IMR-90 (cell line): ENCODE measurements at regions not wholly inside any gene's neighbourhood (a gene's known extent, or its start where the extent isn't known, plus 50 kb on each side); places are given as distances from the start of the nearest gene placed in this dataset.

Experiments
- ATAC-seq: fragments of 200-7000 bp; cut with Tn5 transposase; 2 replicates; pipeline ENCODE4 v1.9.1; 2020; ENCODE audit warnings: low read depth, mild to moderate bottlenecking, moderate library complexity
- BruUV-seq: library from RNA; stranded (reverse); fragments of 400-500 nt; replicated peaks from 2 replicates; lab custom pipeline; 2021; lab: Mats Ljungman, UMichigan
- CTCF ChIA-PET: fragments of 300-600 bp; formaldehyde crosslinking; extraction: SDS; loops from one replicate; lab custom pipeline; 2021; ENCODE audit warnings: antibody characterized with exemption; lab: Yijun Ruan, JAX
- POLR2A ChIA-PET: fragments of 300-600 bp; sonication (Branson Sonifier 250); formaldehyde crosslinking; loops from one replicate; lab custom pipeline; 2022; ENCODE audit warnings: antibody characterized with exemption; ENCODE audit not compliant: unreplicated experiment; lab: Charles Lee
- DNase-seq: peaks from one replicate; pipeline ENCODE4 v3.0.0; 2013
- H2AFZ ChIP-seq: replicated peaks from 2 replicates; pipeline ENCODE3; 2013; ENCODE audit warnings: low read length, mild to moderate bottlenecking; ENCODE audit not compliant: poor library complexity
- H2AK5ac ChIP-seq: 2 replicates; pipeline ENCODE4 v1.6.1; 2013; ENCODE audit warnings: low read depth, low read length, inconsistent platforms
- H2AK9ac ChIP-seq: replicated peaks from 2 replicates; pipeline ENCODE3; 2013; ENCODE audit warnings: mild to moderate bottlenecking, low read depth, low read length, moderate library complexity; ENCODE audit not compliant: poor library complexity
- H2BK120ac ChIP-seq: 2 replicates; pipeline ENCODE4 v1.6.1; 2013; ENCODE audit warnings: low read depth, low read length, inconsistent platforms
- H2BK15ac ChIP-seq: 3 replicates; pipeline ENCODE4 v1.6.1; 2013; ENCODE audit warnings: low read depth, low read length, inconsistent platforms
- H2BK20ac ChIP-seq: 2 replicates; pipeline ENCODE4 v1.6.1; 2013; ENCODE audit warnings: low read depth, mild to moderate bottlenecking, inconsistent platforms, low read length, moderate library complexity
- H2BK5ac ChIP-seq: 2 replicates; pipeline ENCODE4 v1.6.1; 2013; ENCODE audit warnings: mild to moderate bottlenecking, low read depth, low read length, inconsistent platforms; ENCODE audit not compliant: poor library complexity, severe bottlenecking
- H3K14ac ChIP-seq: replicated peaks from 2 replicates; pipeline ENCODE4 v1.6.1; 2013; ENCODE audit warnings: low read depth, low read length, inconsistent platforms
- H3K18ac ChIP-seq: 2 replicates; pipeline ENCODE4 v1.6.1; 2013; ENCODE audit warnings: low read depth, low read length, control low read depth
- H3K23ac ChIP-seq: 2 replicates; pipeline ENCODE4 v1.6.1; 2013; ENCODE audit warnings: low read depth, low read length, inconsistent platforms
- H3K27ac ChIP-seq: 2 replicates; pipeline ENCODE4 v1.5.1; 2013; ENCODE audit warnings: mild to moderate bottlenecking, control low read depth, low read length; ENCODE audit not compliant: insufficient read depth
- H3K27me3 ChIP-seq: 2 replicates; pipeline ENCODE4 v1.6.1; 2013; ENCODE audit warnings: low read length; ENCODE audit not compliant: control insufficient read depth, insufficient read depth
- H3K36me3 ChIP-seq: 2 replicates; pipeline ENCODE4 v1.6.1; 2013; ENCODE audit warnings: low read length, mixed read lengths; ENCODE audit not compliant: control insufficient read depth, insufficient read depth
- H3K4ac ChIP-seq: 2 replicates; pipeline ENCODE4 v1.6.1; 2013; ENCODE audit warnings: low read depth, low read length, inconsistent platforms
- H3K4me1 ChIP-seq: 2 replicates; pipeline ENCODE4 v1.6.1; 2013; ENCODE audit warnings: low read length, mixed read lengths; ENCODE audit not compliant: control insufficient read depth, insufficient read depth
- H3K4me2 ChIP-seq: 2 replicates; pipeline ENCODE4 v1.6.1; 2013; ENCODE audit warnings: low read depth, mild to moderate bottlenecking, control low read depth, low read length, moderate library complexity
- H3K4me3 ChIP-seq: 2 replicates; pipeline ENCODE4 v1.5.1; 2013; ENCODE audit warnings: low read depth, mild to moderate bottlenecking, control low read depth, low read length, moderate library complexity; ENCODE audit not compliant: insufficient read depth
- H3K56ac ChIP-seq: 2 replicates; pipeline ENCODE4 v1.6.1; 2013; ENCODE audit warnings: low read length, inconsistent platforms; ENCODE audit not compliant: insufficient read depth; ENCODE audit errors: extremely low read depth
- H3K79me1 ChIP-seq, 2 experiments: 2 replicates each; pipeline ENCODE4 v1.6.1; 2013; ENCODE audit warnings: low read length in 2 of 2, inconsistent platforms in 1 of 2, low read depth in 1 of 2
- H3K9ac ChIP-seq: 2 replicates; pipeline ENCODE4 v1.6.1; 2013; ENCODE audit warnings: low read depth, low read length, control low read depth
- H3K9me1 ChIP-seq: 2 replicates; pipeline ENCODE4 v1.6.1; 2013; ENCODE audit warnings: low read length, inconsistent platforms; ENCODE audit not compliant: insufficient read depth
- H3K9me3 ChIP-seq: 2 replicates; pipeline ENCODE4 v1.6.1; 2013; ENCODE audit warnings: low read length; ENCODE audit not compliant: control insufficient read depth, insufficient read depth
- H4K20me1 ChIP-seq: 2 replicates; pipeline ENCODE4 v1.6.1; 2013; ENCODE audit warnings: low read length, inconsistent platforms; ENCODE audit not compliant: insufficient read depth
- H4K5ac ChIP-seq: 2 replicates; pipeline ENCODE4 v1.6.1; 2013; ENCODE audit warnings: mild to moderate bottlenecking, low read depth, low read length, control low read depth
- H4K8ac ChIP-seq, 2 experiments: 2 replicates each; pipeline ENCODE4 v1.6.1; 2013; ENCODE audit warnings: low read depth in 2 of 2, low read length in 2 of 2, control low read depth in 1 of 2, inconsistent platforms in 1 of 2
- H4K91ac ChIP-seq: 2 replicates; pipeline ENCODE4 v1.6.1; 2013; ENCODE audit warnings: low read depth, low read length, inconsistent platforms; ENCODE audit not compliant: insufficient read depth
- CEBPB ChIP-seq: IDR thresholded peaks from 2 replicates; pipeline ENCODE4 v1.6.1; 2012; ENCODE audit warnings: low read depth, low read length, improper control_type of control experiment
- CHD1 ChIP-seq: IDR thresholded peaks from 2 replicates; pipeline ENCODE4 v1.6.1; 2012; ENCODE audit warnings: low read depth, low read length, improper control_type of control experiment
- MXI1 ChIP-seq: IDR thresholded peaks from 2 replicates; pipeline ENCODE4 v1.6.1; 2012; ENCODE audit warnings: low read depth, mild to moderate bottlenecking, low read length, moderate library complexity, borderline replicate concordance
- RAD21 ChIP-seq: IDR thresholded peaks from 2 replicates; pipeline ENCODE4 v1.6.1; 2012; ENCODE audit warnings: low read length, improper control_type of control experiment
- WGBS, 2 experiments: methylation state at CpG; one replicate each; pipeline versions ENCODE4 v1.1.5 to v1.1.7; 2013; ENCODE audit warnings: missing lambda C conversion rate in 2 of 2; ENCODE audit not compliant: insufficient read length in 1 of 2; ENCODE audit errors: extremely low coverage in 2 of 2; 5-methylcytosine and 5-hydroxymethylcytosine counted together
- dilution Hi-C: fragments of 300-500 bp; cut with HindIII; formaldehyde crosslinking; loops from one replicate; pipeline ENCODE4 v1.14.3; 2018; ENCODE audit warnings: low sequenced_read_pairs; ENCODE audit not compliant: unreplicated experiment
- in situ Hi-C: fragments of 300-500 bp; cut with MboI; formaldehyde crosslinking; loops from 3 replicates; pipeline ENCODE4 v1.14.3; 2019; ENCODE audit warnings: low sequenced_read_pairs, inconsistent platforms, mixed read lengths
- intact Hi-C: fragments of 100-400 bp; cut with micrococcal nuclease; formaldehyde crosslinking; loops from 2 replicates; pipeline ENCODE4 v1.10.0; 2022
- TF ChIP-seq, protein P1 (sequence below): conservative IDR thresholded peaks from 2 replicates; pipeline ENCODE4 v1.5.1; 2012; ENCODE audit warnings: mild to moderate bottlenecking, low read depth, low read length, improper control_type of control experiment
- TF ChIP-seq, protein P2 (sequence below): fragments of 150-350 bp; IDR thresholded peaks from 2 replicates; pipeline ENCODE4 v1.6.1; 2017; ENCODE audit warnings: mild to moderate bottlenecking, antibody characterized with exemption, low read length, low read depth
- TF ChIP-seq, protein P3 (sequence below): fragments of 150-350 bp; IDR thresholded peaks from 2 replicates; pipeline ENCODE4 v1.6.1; 2016; ENCODE audit warnings: low read depth, mild to moderate bottlenecking, low read length, moderate library complexity, borderline replicate concordance

DNA sequence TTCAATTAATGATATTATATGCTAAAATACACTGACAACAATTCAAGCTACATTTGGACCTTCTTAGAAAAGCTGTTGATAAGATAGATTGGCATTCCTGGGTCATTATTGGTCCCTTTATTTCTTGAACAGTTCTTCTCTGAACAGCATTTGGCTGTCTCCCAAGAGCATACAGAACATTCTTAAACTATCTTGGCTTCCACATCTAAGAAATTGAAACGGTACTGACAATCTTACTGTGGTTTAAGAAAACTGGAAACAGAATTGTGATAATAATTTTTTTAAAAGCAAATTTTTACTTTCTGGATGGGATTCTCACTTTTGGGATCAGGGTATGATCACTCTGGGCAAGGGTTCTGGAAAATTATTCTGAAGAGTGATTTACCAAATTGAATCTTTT is 161.7 kb upstream of the ZNF385D start:
- dilution Hi-C loops (no loop called here), in situ Hi-C loops (no loop called here), intact Hi-C loops (no loop called here)
- Histone ChIP-seq H3K27me3 (no peaks in the 10 kb centered on the region), H3K36me3 (no peaks in the 10 kb centered on the region), H2AK9ac (no peak overlapping the region), H3K4me1 (no peaks in the 10 kb centered on the region), H2AFZ (no peak overlapping the region), H2AK5ac (no peak overlapping the region), H2BK120ac (no peak overlapping the region), H3K4me2 (no peak overlapping the region), H4K5ac (no peak overlapping the region), H4K91ac (no peak overlapping the region), H3K4me3 (no peak overlapping the region), H4K20me1 (no peaks in the 10 kb centered on the region), H3K23ac (no peak overlapping the region), H2BK20ac (no peak overlapping the region), H3K56ac (no peak overlapping the region), H3K14ac (no peak overlapping the region), H3K9me1 (no peaks in the 10 kb centered on the region), H3K9ac (no peak overlapping the region), H3K79me1 (no peaks in the 10 kb centered on the region), H3K9me3 (no peaks in the 10 kb centered on the region), H4K8ac (no peak overlapping the region), H3K27ac (no peak overlapping the region), H2BK5ac (no peak overlapping the region), H3K4ac (no peak overlapping the region), H2BK15ac (no peak overlapping the region), H3K18ac (no peak overlapping the region)
- BruUV-seq = no TSS peak
- ATAC-seq = no peak
- peak; percentile 28 for DNase-seq
- TF ChIP-seq RAD21 = no peak
- TF ChIP-seq, protein P1, sequence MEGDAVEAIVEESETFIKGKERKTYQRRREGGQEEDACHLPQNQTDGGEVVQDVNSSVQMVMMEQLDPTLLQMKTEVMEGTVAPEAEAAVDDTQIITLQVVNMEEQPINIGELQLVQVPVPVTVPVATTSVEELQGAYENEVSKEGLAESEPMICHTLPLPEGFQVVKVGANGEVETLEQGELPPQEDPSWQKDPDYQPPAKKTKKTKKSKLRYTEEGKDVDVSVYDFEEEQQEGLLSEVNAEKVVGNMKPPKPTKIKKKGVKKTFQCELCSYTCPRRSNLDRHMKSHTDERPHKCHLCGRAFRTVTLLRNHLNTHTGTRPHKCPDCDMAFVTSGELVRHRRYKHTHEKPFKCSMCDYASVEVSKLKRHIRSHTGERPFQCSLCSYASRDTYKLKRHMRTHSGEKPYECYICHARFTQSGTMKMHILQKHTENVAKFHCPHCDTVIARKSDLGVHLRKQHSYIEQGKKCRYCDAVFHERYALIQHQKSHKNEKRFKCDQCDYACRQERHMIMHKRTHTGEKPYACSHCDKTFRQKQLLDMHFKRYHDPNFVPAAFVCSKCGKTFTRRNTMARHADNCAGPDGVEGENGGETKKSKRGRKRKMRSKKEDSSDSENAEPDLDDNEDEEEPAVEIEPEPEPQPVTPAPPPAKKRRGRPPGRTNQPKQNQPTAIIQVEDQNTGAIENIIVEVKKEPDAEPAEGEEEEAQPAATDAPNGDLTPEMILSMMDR = no peak
- no peak for TF ChIP-seq MXI1
- no peak for TF ChIP-seq CEBPB
- TF ChIP-seq CHD1 = no peak
- TF ChIP-seq, protein P2, sequence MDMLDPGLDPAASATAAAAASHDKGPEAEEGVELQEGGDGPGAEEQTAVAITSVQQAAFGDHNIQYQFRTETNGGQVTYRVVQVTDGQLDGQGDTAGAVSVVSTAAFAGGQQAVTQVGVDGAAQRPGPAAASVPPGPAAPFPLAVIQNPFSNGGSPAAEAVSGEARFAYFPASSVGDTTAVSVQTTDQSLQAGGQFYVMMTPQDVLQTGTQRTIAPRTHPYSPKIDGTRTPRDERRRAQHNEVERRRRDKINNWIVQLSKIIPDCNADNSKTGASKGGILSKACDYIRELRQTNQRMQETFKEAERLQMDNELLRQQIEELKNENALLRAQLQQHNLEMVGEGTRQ = no peak
- TF ChIP-seq, protein P3, sequence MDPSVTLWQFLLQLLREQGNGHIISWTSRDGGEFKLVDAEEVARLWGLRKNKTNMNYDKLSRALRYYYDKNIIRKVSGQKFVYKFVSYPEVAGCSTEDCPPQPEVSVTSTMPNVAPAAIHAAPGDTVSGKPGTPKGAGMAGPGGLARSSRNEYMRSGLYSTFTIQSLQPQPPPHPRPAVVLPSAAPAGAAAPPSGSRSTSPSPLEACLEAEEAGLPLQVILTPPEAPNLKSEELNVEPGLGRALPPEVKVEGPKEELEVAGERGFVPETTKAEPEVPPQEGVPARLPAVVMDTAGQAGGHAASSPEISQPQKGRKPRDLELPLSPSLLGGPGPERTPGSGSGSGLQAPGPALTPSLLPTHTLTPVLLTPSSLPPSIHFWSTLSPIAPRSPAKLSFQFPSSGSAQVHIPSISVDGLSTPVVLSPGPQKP = no peak
- ChIA-PET POLR2A (no interaction called here), CTCF (interaction anchor here (1.0 kb wide), 1 partner anchor 17 kb away, joined by 3 read pairs; no protein-coding TSS in a partner anchor)
- WGBS, 2 experiments = no CpG with 5 or more reads among the region's 1 CpG
